HCT116 (cell line): ENCODE measurements at regions not wholly inside any gene's neighbourhood (a gene's known extent, or its start where the extent isn't known, plus 50 kb on each side); places are given as distances from the start of the nearest gene placed in this dataset.

Experiments used
- ATAC-seq: fragments of 200-7000 bp; cut with Tn5 transposase; 2 replicates; pipeline ENCODE4 v1.9.1; 2020; ENCODE audit warnings: mild to moderate bottlenecking, moderate library complexity
- BruUV-seq: library from RNA; stranded (reverse); fragments of 400-500 nt; replicated peaks from 2 replicates; lab custom pipeline; 2021; lab: Mats Ljungman, UMichigan
- CTCF ChIA-PET: fragments of 300-600 bp; sonication (Branson Sonifier 250); formaldehyde crosslinking; loops from one replicate; lab custom pipeline; 2021; ENCODE audit warnings: antibody characterized with exemption; lab: Charles Lee
- POLR2A ChIA-PET: fragments of 300-600, 350-600 bp; sonication (Branson Sonifier 250); formaldehyde crosslinking; loops from one replicate; lab custom pipeline; 2021; ENCODE audit warnings: antibody characterized with exemption; lab: Charles Lee
- RAD21 ChIA-PET, 2 experiments: fragments of 300-600 bp; sonication (Branson Sonifier 250); formaldehyde crosslinking; loops; one replicate each; lab custom pipeline; 2023; ENCODE audit warnings: low total read pairs in 2 of 2; ENCODE audit not compliant: uncharacterized antibody in 2 of 2, unreplicated experiment in 2 of 2, low non-redundant PET in 1 of 2; lab: Charles Lee
- DNase-seq: peaks from one replicate; pipeline ENCODE4 v3.0.0-alpha.2; 2010; ENCODE audit warnings: low read depth, low spot score
- H2AFZ ChIP-seq: fragments of 200-600 bp; shearing (Covaris generic), sonication (generic); 2 replicates; pipeline ENCODE4 v1.6.1; 2017; ENCODE audit warnings: low read depth, mixed run types, mixed read lengths, antibody characterized with exemption, low read length; ENCODE audit not compliant: poor library complexity, severe bottlenecking
- H3K27ac ChIP-seq: 2 replicates; pipeline ENCODE4 v1.5.1; 2012; ENCODE audit warnings: low read depth, low read length
- H3K27me3 ChIP-seq: fragments of 200-600 bp; sonication (generic); 2 replicates; pipeline ENCODE4 v1.6.1; 2016; ENCODE audit warnings: mixed run types, low read length, mixed read lengths; ENCODE audit not compliant: insufficient read depth
- H3K36me3 ChIP-seq, 2 experiments: fragments of 200-500 bp in 1 of 2; fragments of 200-600 bp in 1 of 2; sonication (Bioruptor generic) in 1 of 2; sonication (generic) in 1 of 2; 2 replicates each; pipeline versions ENCODE4 v1.5.1 to v1.6.1; 2014 to 2016; ENCODE audit warnings: low read length in 2 of 2, inconsistent platforms in 1 of 2, mixed read lengths in 1 of 2, mixed run types in 1 of 2; ENCODE audit not compliant: insufficient read depth in 2 of 2, control insufficient read depth in 1 of 2
- H3K4me1 ChIP-seq, 2 experiments: fragments of 200-600 bp in 1 of 2; sonication (generic) in 1 of 2; 2 replicates each; pipeline versions ENCODE4 v1.5.1 to v1.6.1; 2012 to 2017; ENCODE audit warnings: low read length in 2 of 2, inconsistent platforms in 1 of 2, mild to moderate bottlenecking in 1 of 2, mixed read lengths in 1 of 2, mixed run types in 1 of 2, moderate library complexity in 1 of 2; ENCODE audit not compliant: insufficient read depth in 2 of 2, control insufficient read depth in 1 of 2
- H3K4me2 ChIP-seq: fragments of 200-600 bp; sonication (generic); 2 replicates; pipeline ENCODE4 v1.6.1; 2017; ENCODE audit warnings: mixed run types, low read length, mixed read lengths
- H3K4me3 ChIP-seq, 2 experiments: fragments of 200-600 bp in 1 of 2; sonication (generic) in 1 of 2; replicated peaks in 1 of 2; 2 replicates each; pipeline ENCODE4 v1.5.1; 2011 to 2016; ENCODE audit warnings: low read length in 2 of 2, control low read depth in 1 of 2, low read depth in 1 of 2, mild to moderate bottlenecking in 1 of 2, mixed read lengths in 1 of 2, mixed run types in 1 of 2
- H3K79me2 ChIP-seq: fragments of 200-600 bp; sonication (generic); 2 replicates; pipeline ENCODE4 v1.6.1; 2017; ENCODE audit warnings: mild to moderate bottlenecking, mixed run types, low read length, moderate library complexity, mixed read lengths; ENCODE audit not compliant: insufficient read depth
- H3K9ac ChIP-seq: fragments of 200-600 bp; sonication (generic); 2 replicates; pipeline ENCODE4 v1.6.1; 2016; ENCODE audit warnings: low read length, mixed read lengths
- H3K9me2 ChIP-seq: fragments of 200-600 bp; sonication (generic), shearing (Covaris generic); 2 replicates; pipeline ENCODE4 v1.6.1; 2017; ENCODE audit warnings: mixed run types, mild to moderate bottlenecking, moderate library complexity; ENCODE audit not compliant: insufficient read depth
- H3K9me3 ChIP-seq, 2 experiments: fragments of 200-500 bp in 1 of 2; fragments of 200-600 bp in 1 of 2; sonication (Bioruptor generic) in 1 of 2; sonication (generic) in 1 of 2; 2 replicates each; pipeline ENCODE4 v1.6.1; 2014 to 2017; ENCODE audit warnings: low read length in 2 of 2, mixed read lengths in 2 of 2, inconsistent platforms in 1 of 2, low read depth in 1 of 2, mild to moderate bottlenecking in 1 of 2, mixed run types in 1 of 2, moderate library complexity in 1 of 2; ENCODE audit not compliant: control insufficient read depth in 1 of 2, insufficient read depth in 1 of 2
- H4K20me1 ChIP-seq: fragments of 200-600 bp; sonication (generic), shearing (Covaris generic); 2 replicates; pipeline ENCODE4 v1.6.1; 2017; ENCODE audit warnings: mixed run types, mild to moderate bottlenecking, moderate library complexity; ENCODE audit not compliant: insufficient read depth
- CBX3 ChIP-seq: IDR thresholded peaks from 2 replicates; pipeline ENCODE4 v1.6.1; 2012; ENCODE audit warnings: low read depth
- JUND ChIP-seq: IDR thresholded peaks from 2 replicates; pipeline ENCODE4 v1.6.1; 2012
- POLR2AphosphoS5 ChIP-seq: IDR thresholded peaks from 2 replicates; pipeline ENCODE4 v1.6.1; 2011; ENCODE audit warnings: mild to moderate bottlenecking, low read depth, low read length, moderate library complexity
- SP1 ChIP-seq: IDR thresholded peaks from 2 replicates; pipeline ENCODE4 v1.6.1; 2012; ENCODE audit warnings: low read depth
- YY1 ChIP-seq: IDR thresholded peaks from 2 replicates; pipeline ENCODE4 v1.6.1; 2011; ENCODE audit warnings: low read length, low read depth, moderate library complexity, mild to moderate bottlenecking; ENCODE audit not compliant: insufficient replicate concordance; ENCODE audit errors: extremely low read depth
- ZFX ChIP-seq: fragments of 450-650 bp; IDR thresholded peaks from 2 replicates; pipeline ENCODE4 v1.6.1; 2017
- intact Hi-C: fragments of 100-400 bp; cut with micrococcal nuclease; formaldehyde crosslinking; loops from 2 replicates; pipeline ENCODE4 v1.10.0; 2022
- TF ChIP-seq, protein P1 (sequence below): IDR thresholded peaks from 2 replicates; pipeline ENCODE4 v1.6.1; 2011; ENCODE audit warnings: mild to moderate bottlenecking, low read length, moderate library complexity; ENCODE audit not compliant: insufficient replicate concordance; ENCODE audit errors: extremely low read depth
- TF ChIP-seq, protein P2 (sequence below), 3 experiments: fragments of 200-600 bp in 1 of 3; sonication (generic) in 1 of 3; IDR thresholded peaks in 2 of 3; conservative IDR thresholded peaks in 1 of 3; 2 replicates each; pipeline ENCODE4 v1.5.1; 2012 to 2017; ENCODE audit warnings: low read depth in 2 of 3, low read length in 2 of 3, antibody characterized with exemption in 1 of 3, borderline replicate concordance in 1 of 3, control low read depth in 1 of 3, mild to moderate bottlenecking in 1 of 3, mixed read lengths in 1 of 3, mixed run types in 1 of 3, moderate library complexity in 1 of 3; ENCODE audit not compliant: insufficient read depth in 1 of 3

DNA sequence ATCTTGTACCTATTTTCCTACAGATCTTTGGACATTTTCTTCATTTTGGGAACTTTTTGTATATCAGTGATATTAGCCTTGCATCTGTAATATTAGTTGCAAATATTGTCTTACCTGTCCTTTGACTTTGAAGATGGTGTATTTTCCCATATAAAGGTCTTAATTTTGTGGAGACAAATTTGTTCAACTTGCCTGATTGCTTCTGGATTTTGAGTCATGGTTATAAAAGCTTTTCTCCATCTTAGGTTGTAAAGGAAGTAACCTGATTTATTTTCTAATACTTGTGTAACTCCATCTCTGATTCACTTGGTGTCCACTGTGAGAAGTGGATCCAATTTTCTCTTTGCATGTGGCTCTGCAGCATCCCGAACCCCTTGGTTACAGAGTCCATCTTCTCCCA lies 97.7 kb upstream of the OTOS start:
- intact Hi-C loops = loop anchor here (10.0 kb wide), 1 partner anchor 327 kb away; the partner anchor contains the start of genes DUSP28 and RNPEPL1
- no peak for ATAC-seq
- ChIA-PET CTCF (no interaction called here), RAD21 (no interaction called here), POLR2A (no interaction called here)
- H4K20me1 ChIP-seq = no peaks in the 10 kb centered on the region
- BruUV-seq = no TSS peak
- H3K9me3 ChIP-seq = no peaks in the 10 kb centered on the region
- H3K79me2 ChIP-seq = no peaks in the 10 kb centered on the region
- peaks cover 4 to 32% of the 10 kb centered on the region in 2 experiments for H3K4me1 ChIP-seq
- H3K36me3 ChIP-seq = no peaks in the 10 kb centered on the region
- H3K9me2 ChIP-seq = no peaks in the 10 kb centered on the region
- H2AFZ ChIP-seq = no peak overlapping the region
- H3K27ac ChIP-seq = no peak overlapping the region
- H3K9ac ChIP-seq = no peak overlapping the region
- no peaks in the 10 kb centered on the region for H3K27me3 ChIP-seq
- DNase-seq = no peak
- TF ChIP-seq, protein P1, sequence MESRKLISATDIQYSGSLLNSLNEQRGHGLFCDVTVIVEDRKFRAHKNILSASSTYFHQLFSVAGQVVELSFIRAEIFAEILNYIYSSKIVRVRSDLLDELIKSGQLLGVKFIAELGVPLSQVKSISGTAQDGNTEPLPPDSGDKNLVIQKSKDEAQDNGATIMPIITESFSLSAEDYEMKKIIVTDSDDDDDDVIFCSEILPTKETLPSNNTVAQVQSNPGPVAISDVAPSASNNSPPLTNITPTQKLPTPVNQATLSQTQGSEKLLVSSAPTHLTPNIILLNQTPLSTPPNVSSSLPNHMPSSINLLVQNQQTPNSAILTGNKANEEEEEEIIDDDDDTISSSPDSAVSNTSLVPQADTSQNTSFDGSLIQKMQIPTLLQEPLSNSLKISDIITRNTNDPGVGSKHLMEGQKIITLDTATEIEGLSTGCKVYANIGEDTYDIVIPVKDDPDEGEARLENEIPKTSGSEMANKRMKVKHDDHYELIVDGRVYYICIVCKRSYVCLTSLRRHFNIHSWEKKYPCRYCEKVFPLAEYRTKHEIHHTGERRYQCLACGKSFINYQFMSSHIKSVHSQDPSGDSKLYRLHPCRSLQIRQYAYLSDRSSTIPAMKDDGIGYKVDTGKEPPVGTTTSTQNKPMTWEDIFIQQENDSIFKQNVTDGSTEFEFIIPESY = no peak
- TF ChIP-seq, protein P2, sequence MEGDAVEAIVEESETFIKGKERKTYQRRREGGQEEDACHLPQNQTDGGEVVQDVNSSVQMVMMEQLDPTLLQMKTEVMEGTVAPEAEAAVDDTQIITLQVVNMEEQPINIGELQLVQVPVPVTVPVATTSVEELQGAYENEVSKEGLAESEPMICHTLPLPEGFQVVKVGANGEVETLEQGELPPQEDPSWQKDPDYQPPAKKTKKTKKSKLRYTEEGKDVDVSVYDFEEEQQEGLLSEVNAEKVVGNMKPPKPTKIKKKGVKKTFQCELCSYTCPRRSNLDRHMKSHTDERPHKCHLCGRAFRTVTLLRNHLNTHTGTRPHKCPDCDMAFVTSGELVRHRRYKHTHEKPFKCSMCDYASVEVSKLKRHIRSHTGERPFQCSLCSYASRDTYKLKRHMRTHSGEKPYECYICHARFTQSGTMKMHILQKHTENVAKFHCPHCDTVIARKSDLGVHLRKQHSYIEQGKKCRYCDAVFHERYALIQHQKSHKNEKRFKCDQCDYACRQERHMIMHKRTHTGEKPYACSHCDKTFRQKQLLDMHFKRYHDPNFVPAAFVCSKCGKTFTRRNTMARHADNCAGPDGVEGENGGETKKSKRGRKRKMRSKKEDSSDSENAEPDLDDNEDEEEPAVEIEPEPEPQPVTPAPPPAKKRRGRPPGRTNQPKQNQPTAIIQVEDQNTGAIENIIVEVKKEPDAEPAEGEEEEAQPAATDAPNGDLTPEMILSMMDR (IDR thresholded peaks at IDR 0.05 in 2 of 3, conservative IDR thresholded peaks at IDR 0.05 in 1 of 3; ENCODE audit: borderline replicate concordance in 1 of 3, insufficient read depth in 1 of 3, low read depth in 2 of 3, low read length in 2 of 3) = no peak
- peak overlapping the region; percentile 15 for H3K4me2 ChIP-seq
- no peak overlapping the region for H3K4me3 ChIP-seq

DNA sequence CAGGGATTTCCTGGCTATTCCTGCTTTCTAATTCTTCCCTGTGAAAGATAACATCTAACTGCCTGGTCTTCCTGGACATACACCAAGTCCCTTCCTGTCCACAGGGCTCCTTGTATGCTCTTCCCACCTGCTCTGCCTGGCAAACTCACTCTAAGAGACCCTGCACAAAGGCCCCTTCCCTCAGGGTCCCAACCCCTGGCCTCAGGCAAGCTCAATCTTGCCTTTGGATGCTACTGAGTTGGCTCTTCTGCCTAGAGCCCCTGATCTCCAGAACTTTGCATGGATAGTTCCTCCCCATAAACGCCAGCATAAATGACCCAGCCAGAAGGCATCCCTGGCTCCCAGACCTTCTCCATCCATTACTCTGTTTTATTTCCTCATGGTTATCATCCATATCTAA lies 98.3 kb upstream of the OTOS start:
- ATAC-seq (no peak), DNase-seq (no peak)
- BruUV-seq = no TSS peak
- Histone ChIP-seq H3K4me1 (peaks cover 4 to 27% of the 10 kb centered on the region in 2 experiments), H3K4me2 (no peak overlapping the region), H3K79me2 (no peaks in the 10 kb centered on the region), H3K36me3 (no peaks in the 10 kb centered on the region), H3K9me2 (no peaks in the 10 kb centered on the region), H3K27ac (no peak overlapping the region), H3K27me3 (no peaks in the 10 kb centered on the region), H3K4me3 (no peak overlapping the region), H3K9ac (no peak overlapping the region), H3K9me3 (no peaks in the 10 kb centered on the region), H4K20me1 (no peaks in the 10 kb centered on the region), H2AFZ (no peak overlapping the region)
- CTCF ChIA-PET = no interaction called here
- RAD21 ChIA-PET = no interaction called here
- TF ChIP-seq JUND (no peak), YY1 (no peak), CBX3 (no peak), ZFX (no peak), POLR2AphosphoS5 (no peak), SP1 (no peak)
- POLR2A ChIA-PET = no interaction called here
- intact Hi-C loops = loop anchor here (10.0 kb wide), 1 partner anchor 326 kb away; the partner anchor contains the start of genes DUSP28 and RNPEPL1
